ENCODE measurements at regions not wholly inside any gene's neighbourhood (a gene's known extent, or its start where the extent isn't known, plus 50 kb on each side); places are given as distances from the start of the nearest gene placed in this dataset.

DNA sequence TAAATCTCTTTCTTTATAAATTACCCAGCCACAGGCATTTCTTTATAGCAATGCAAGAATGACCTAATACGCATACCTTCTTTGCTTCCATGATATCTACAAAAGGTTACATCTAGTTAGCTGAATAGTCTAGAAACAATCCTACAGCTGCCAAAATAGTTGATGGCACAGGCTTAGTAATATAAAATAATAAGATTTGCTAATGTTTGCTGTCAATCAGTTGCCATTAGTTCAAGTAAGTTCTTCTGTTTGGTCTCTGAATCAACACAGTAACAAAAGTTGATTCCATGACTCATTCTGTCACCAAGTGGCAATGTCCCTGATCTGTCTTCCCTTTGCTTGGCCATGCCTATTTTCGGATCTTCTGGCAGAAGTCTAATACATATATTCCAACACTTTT is 470.2 kb downstream of the SPRY1 start:
- DNase-seq (ENCODE audit: low read depth, low spot score) (no peak), FAIRE-seq (no peak)
- no peaks in the 10 kb centered on the region for H4K20me1 ChIP-seq (ENCODE audit: control insufficient read depth, extremely low read depth, insufficient read depth, low read length)
- H3K27me3 ChIP-seq (ENCODE audit: control insufficient read depth, extremely low read depth, insufficient read depth, low read length) = no peaks in the 10 kb centered on the region
- H3K27ac ChIP-seq (ENCODE audit: control insufficient read depth, insufficient read depth, low read length) = no peak overlapping the region
- H3K9me3 ChIP-seq (ENCODE audit: control insufficient read depth, low read depth, low read length) = no peaks in the 10 kb centered on the region
- H3K36me3 ChIP-seq (ENCODE audit: control insufficient read depth in 2 of 2, extremely low read depth in 1 of 2, insufficient read depth in 2 of 2, low read length in 2 of 2) = no peaks in the 10 kb centered on the region
- no peak overlapping the region for H3K4me3 ChIP-seq (ENCODE audit: control insufficient read depth in 2 of 3, extremely low read depth in 1 of 3, insufficient read depth in 2 of 3, low read depth in 1 of 3, low read length in 3 of 3)
- no peaks in the 10 kb centered on the region for H3K79me2 ChIP-seq (ENCODE audit: control insufficient read depth, insufficient read depth, low read length)
- no peaks in the 10 kb centered on the region for H3K9me1 ChIP-seq (ENCODE audit: control insufficient read depth, extremely low read depth, insufficient read depth, low read length)
- no peak for TF ChIP-seq EZH2 (IDR thresholded peaks at IDR 0.05; ENCODE audit: low read length)
- no peak overlapping the region for H3K4me2 ChIP-seq (ENCODE audit: control insufficient read depth, extremely low read depth, insufficient read depth, low read depth, low read length)
- H3K9ac ChIP-seq (ENCODE audit: control insufficient read depth, extremely low read depth, insufficient read depth, low read length) = no peak overlapping the region
- dilution Hi-C loops (cut with MboI; ENCODE audit: extremely low pct_ligation_motif_present, low sequenced_read_pairs) = no loop called here
- H3K4me1 ChIP-seq (ENCODE audit: control insufficient read depth, extremely low read depth, insufficient read depth, low read length) = peaks cover 5% of the 10 kb centered on the region
- H2AFZ ChIP-seq (ENCODE audit: control insufficient read depth, low read length) = no peak overlapping the region

GRCh38 chr4:123867910-123868587 is 471.5 kb downstream of the SPRY1 start:
- TF ChIP-seq CTCF (optimal IDR thresholded peaks at IDR 0.05 in 1 of 3, IDR thresholded peaks at IDR 0.05 in 1 of 3, conservative IDR thresholded peaks at IDR 0.05 in 1 of 3; ENCODE audit: extremely low read depth in 1 of 3, insufficient read depth in 2 of 3, low read length in 3 of 3) (no peak), EZH2 (IDR thresholded peaks at IDR 0.05; ENCODE audit: low read length) (no peak)
- no peaks in the 10 kb centered on the region for H3K27me3 ChIP-seq (ENCODE audit: control insufficient read depth, extremely low read depth, insufficient read depth, low read length)
- H3K9ac ChIP-seq (ENCODE audit: control insufficient read depth, extremely low read depth, insufficient read depth, low read length) = no peak overlapping the region
- H3K27ac ChIP-seq (ENCODE audit: control insufficient read depth, insufficient read depth, low read length) = no peak overlapping the region
- no peaks in the 10 kb centered on the region for H3K36me3 ChIP-seq (ENCODE audit: control insufficient read depth in 2 of 2, extremely low read depth in 1 of 2, insufficient read depth in 2 of 2, low read length in 2 of 2)
- H4K20me1 ChIP-seq (ENCODE audit: control insufficient read depth, extremely low read depth, insufficient read depth, low read length) = no peaks in the 10 kb centered on the region
- no peak for FAIRE-seq
- H3K4me1 ChIP-seq (ENCODE audit: control insufficient read depth, extremely low read depth, insufficient read depth, low read length) = no peaks in the 10 kb centered on the region
- H3K4me2 ChIP-seq (ENCODE audit: control insufficient read depth, extremely low read depth, insufficient read depth, low read depth, low read length) = no peak overlapping the region
- dilution Hi-C loops (cut with MboI; ENCODE audit: extremely low pct_ligation_motif_present, low sequenced_read_pairs) = no loop called here
- no peak overlapping the region for H3K4me3 ChIP-seq (ENCODE audit: control insufficient read depth in 2 of 3, extremely low read depth in 1 of 3, insufficient read depth in 2 of 3, low read depth in 1 of 3, low read length in 3 of 3)
- no peaks in the 10 kb centered on the region for H3K9me3 ChIP-seq (ENCODE audit: control insufficient read depth, low read depth, low read length)
- H2AFZ ChIP-seq (ENCODE audit: control insufficient read depth, low read length) = no peak overlapping the region
- DNase-seq (ENCODE audit: low read depth, low spot score) = no peak
- H3K79me2 ChIP-seq (ENCODE audit: control insufficient read depth, insufficient read depth, low read length) = no peaks in the 10 kb centered on the region
- no peaks in the 10 kb centered on the region for H3K9me1 ChIP-seq (ENCODE audit: control insufficient read depth, extremely low read depth, insufficient read depth, low read length)
